HepG2 (cell line): ENCODE measurements at regions not wholly inside any gene's neighbourhood (a gene's known extent, or its start where the extent isn't known, plus 50 kb on each side); places are given as distances from the start of the nearest gene placed in this dataset.

Source experiments
- ATAC-seq: fragments of 200-7000 bp; cut with Tn5 transposase; 3 replicates; pipeline ENCODE4 v1.9.1; 2020; ENCODE audit warnings: mild to moderate bottlenecking, moderate library complexity
- BruUV-seq: library from RNA; stranded (reverse); fragments of 400-500 nt; replicated peaks from 2 replicates; lab custom pipeline; 2021; lab: Mats Ljungman, UMichigan
- CTCF ChIA-PET: fragments of 300-600 bp; formaldehyde crosslinking; extraction: SDS; loops from one replicate; lab custom pipeline; 2021; ENCODE audit warnings: low total read pairs, inconsistent platforms, low intra/inter-chr PET ratio; lab: Yijun Ruan, JAX
- POLR2A ChIA-PET: fragments of 350-600 bp; sonication (Branson Sonifier 250); formaldehyde crosslinking; loops from one replicate; lab custom pipeline; 2020; ENCODE audit warnings: antibody characterized with exemption, inconsistent platforms; lab: Yijun Ruan, JAX
- DNase-seq: peaks from one replicate; pipeline ENCODE4 v3.0.0-alpha.2; 2015; ENCODE audit warnings: low spot score
- FAIRE-seq: peaks from 3 replicates; lab custom pipeline; 2011; peaks lifted over from hg19 to GRCh38; lab: Jason Lieb, UNC
- H2AFZ ChIP-seq: one replicate; pipeline ENCODE4 v1.6.1; 2011; ENCODE audit warnings: low read length, inconsistent platforms
- H3K27ac ChIP-seq: fragments of 300-600 bp; 3 replicates; pipeline ENCODE4 v1.8.0; 2011; ENCODE audit warnings: mixed run types, mild to moderate bottlenecking, mixed read lengths, low read length, inconsistent platforms; ENCODE audit not compliant: insufficient read depth; ENCODE audit errors: extremely low read length
- H3K27me3 ChIP-seq, 2 experiments: fragments of 200-600 bp in 1 of 2; 2 replicates in 1 of 2; 3 replicates in 1 of 2; pipeline versions ENCODE4 v1.6.0 to v1.8.0; 2011; ENCODE audit warnings: low read length in 2 of 2, mild to moderate bottlenecking in 2 of 2, moderate library complexity in 2 of 2, inconsistent platforms in 1 of 2; ENCODE audit not compliant: insufficient read depth in 2 of 2, control insufficient read depth in 1 of 2
- H3K36me3 ChIP-seq, 2 experiments: fragments of 200-600 bp in 1 of 2; replicated peaks in 1 of 2; 2 replicates in 1 of 2; 3 replicates in 1 of 2; pipeline versions ENCODE4 v1.5.1 to v1.8.0; 2011; ENCODE audit warnings: low read length in 2 of 2, inconsistent platforms in 1 of 2; ENCODE audit not compliant: insufficient read depth in 2 of 2, control insufficient read depth in 1 of 2
- H3K4me1 ChIP-seq: 2 replicates; pipeline ENCODE4 v1.5.1; 2012; ENCODE audit warnings: low read length, inconsistent platforms; ENCODE audit not compliant: insufficient read depth
- H3K4me2 ChIP-seq: 2 replicates; pipeline ENCODE4 v1.6.0; 2011; ENCODE audit warnings: low read depth, low read length, inconsistent platforms
- H3K4me3 ChIP-seq, 3 experiments: fragments of 200-600 bp in 1 of 3; sonication (generic), shearing (Covaris generic) in 1 of 3; replicated peaks in 1 of 3; 2 replicates each; pipeline ENCODE4 v1.5.1; 2011 to 2016; ENCODE audit warnings: low read length in 3 of 3, inconsistent platforms in 2 of 3, low read depth in 2 of 3, mild to moderate bottlenecking in 2 of 3, control low read depth in 1 of 3, mixed read lengths in 1 of 3; ENCODE audit not compliant: insufficient read depth in 1 of 3
- H3K79me2 ChIP-seq: one replicate; pipeline ENCODE4 v1.6.1; 2011; ENCODE audit warnings: low read length, inconsistent platforms; ENCODE audit not compliant: insufficient read depth
- H3K9ac ChIP-seq: 2 replicates; pipeline ENCODE4 v1.6.0; 2011; ENCODE audit warnings: mild to moderate bottlenecking, low read depth, low read length, inconsistent platforms; ENCODE audit not compliant: insufficient read depth
- H3K9me3 ChIP-seq: 2 replicates; pipeline ENCODE4 v1.5.1; 2012; ENCODE audit warnings: mild to moderate bottlenecking, low read length
- H4K20me1 ChIP-seq: 2 replicates; pipeline ENCODE4 v1.6.0; 2011; ENCODE audit warnings: inconsistent platforms, mild to moderate bottlenecking, low read length, moderate library complexity; ENCODE audit not compliant: insufficient read depth
- BCL6 ChIP-seq: IDR thresholded peaks from 2 replicates; pipeline ENCODE4 v1.6.1; 2016; ENCODE audit warnings: missing genetic modification reagents, missing compliant biosample characterization
- FOXJ3 ChIP-seq: sonication (generic); formaldehyde crosslinking; IDR thresholded peaks from 2 replicates; pipeline ENCODE4 v1.4.0; 2020; ENCODE audit warnings: missing genetic modification reagents, mild to moderate bottlenecking, borderline replicate concordance
- RAD21 ChIP-seq: fragments of 450-650 bp; formaldehyde crosslinking; IDR thresholded peaks from 2 replicates; pipeline ENCODE4 v1.5.0; 2020; ENCODE audit warnings: mild to moderate bottlenecking
- REPIN1 ChIP-seq: sonication (generic); formaldehyde crosslinking; IDR thresholded peaks from 2 replicates; pipeline ENCODE4 v1.8.0; 2022; ENCODE audit warnings: missing genetic modification reagents, low read depth, mild to moderate bottlenecking, borderline replicate concordance
- SMC3 ChIP-seq: IDR thresholded peaks from 2 replicates; pipeline ENCODE4 v1.6.1; 2011; ENCODE audit warnings: low read length, improper control_type of control experiment
- STAG1 ChIP-seq: sonication (generic); formaldehyde crosslinking; IDR thresholded peaks from 2 replicates; pipeline ENCODE4 v1.4.0; 2020; ENCODE audit warnings: missing genetic modification reagents
- ZNF660 ChIP-seq: sonication (generic); formaldehyde crosslinking; IDR thresholded peaks from 2 replicates; pipeline ENCODE4 v1.5.1; 2020; ENCODE audit warnings: mild to moderate bottlenecking, low read depth, missing genetic modification reagents, borderline replicate concordance
- WGBS: methylation state at CpG from one replicate; pipeline ENCODE4 v1.1.6; 2017; ENCODE audit warnings: low lambda C conversion rate; 5-methylcytosine and 5-hydroxymethylcytosine counted together
- in situ Hi-C: cut with HindIII; loops from 2 replicates; pipeline ENCODE4 v1.10.0; 2017; ENCODE audit warnings: low pct_unique_long_range_greater_than_20kb; ENCODE audit not compliant: extremely low pct_ligation_motif_present
- intact Hi-C: fragments of 100-400 bp; cut with micrococcal nuclease; formaldehyde crosslinking; loops from one replicate; pipeline ENCODE4 v1.10.0; 2022; ENCODE audit not compliant: unreplicated experiment
- TF ChIP-seq, protein P1 (sequence below): IDR thresholded peaks from 2 replicates; pipeline ENCODE4 v1.6.1; 2012; ENCODE audit warnings: low read depth, low read length, improper control_type of control experiment
- TF ChIP-seq, protein P2 (sequence below): sonication (generic); formaldehyde crosslinking; conservative IDR thresholded peaks from 2 replicates; pipeline ENCODE4 v1.4.0; 2020; ENCODE audit warnings: missing genetic modification reagents
- TF ChIP-seq, protein P3 (sequence below): sonication (generic); formaldehyde crosslinking; IDR thresholded peaks from 2 replicates; pipeline ENCODE4 v1.5.0; 2020; ENCODE audit warnings: mild to moderate bottlenecking, missing genetic modification reagents, moderate library complexity

DNA sequence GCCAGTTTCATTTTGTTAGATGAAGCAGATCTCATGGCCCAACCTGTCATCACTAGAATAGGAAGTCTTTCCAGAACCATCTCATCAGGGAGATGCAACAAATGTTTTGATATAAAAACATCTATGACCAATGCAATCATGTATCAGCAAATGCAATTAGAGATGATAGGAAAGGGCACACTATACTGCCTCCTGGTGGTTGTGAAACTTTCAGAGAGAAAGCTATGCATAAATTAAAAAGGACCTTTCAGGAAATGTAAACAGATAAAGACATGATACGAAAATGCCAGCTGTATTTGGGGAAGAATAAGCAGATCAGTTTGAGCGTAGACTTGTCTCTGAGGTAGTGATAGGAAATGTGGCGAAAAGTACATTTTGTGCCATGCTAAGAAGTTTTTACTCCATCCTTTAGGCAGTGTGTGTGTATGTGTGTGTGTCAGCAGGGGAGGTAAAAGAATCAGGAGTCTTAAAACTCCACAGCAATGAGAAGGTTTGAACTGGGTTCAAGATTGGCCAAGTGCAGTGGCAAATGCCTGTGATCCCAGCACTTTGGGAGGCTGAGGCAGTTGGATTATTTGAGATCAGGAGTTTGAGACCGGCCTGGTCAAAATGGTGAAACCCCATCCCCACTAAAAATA is 479.3 kb downstream of the CPS1 start:
- H3K4me1 ChIP-seq, result no peaks in the 10 kb centered on the region
- POLR2A ChIA-PET, result no interaction called here
- H3K79me2 ChIP-seq, result no peaks in the 10 kb centered on the region
- H4K20me1 ChIP-seq, result no peaks in the 10 kb centered on the region
- H3K36me3 ChIP-seq, result no peaks in the 10 kb centered on the region
- in situ Hi-C loops (loop anchor here (10.0 to 25.0 kb wide), 2 partner anchors 141 to 373 kb away; no protein-coding TSS in a partner anchor), intact Hi-C loops (loop anchor here (1.0 to 10.0 kb wide), 3 partner anchors 140 to 591 kb away; no protein-coding TSS in a partner anchor)
- H3K27ac ChIP-seq, result no peak overlapping the region
- 23% methylated on average over 4 of the region's 4 CpGs for WGBS
- H3K9me3 ChIP-seq, result no peaks in the 10 kb centered on the region
- H3K9ac ChIP-seq, result no peak overlapping the region
- H3K4me3 ChIP-seq, result no peak overlapping the region
- peak; percentile 68 for ATAC-seq
- peak; percentile 47 for DNase-seq
- no peaks in the 10 kb centered on the region; a peak in 1 of 5 replicates for H3K27me3 ChIP-seq
- peak; percentile 60 for FAIRE-seq
- TF ChIP-seq, protein P1, sequence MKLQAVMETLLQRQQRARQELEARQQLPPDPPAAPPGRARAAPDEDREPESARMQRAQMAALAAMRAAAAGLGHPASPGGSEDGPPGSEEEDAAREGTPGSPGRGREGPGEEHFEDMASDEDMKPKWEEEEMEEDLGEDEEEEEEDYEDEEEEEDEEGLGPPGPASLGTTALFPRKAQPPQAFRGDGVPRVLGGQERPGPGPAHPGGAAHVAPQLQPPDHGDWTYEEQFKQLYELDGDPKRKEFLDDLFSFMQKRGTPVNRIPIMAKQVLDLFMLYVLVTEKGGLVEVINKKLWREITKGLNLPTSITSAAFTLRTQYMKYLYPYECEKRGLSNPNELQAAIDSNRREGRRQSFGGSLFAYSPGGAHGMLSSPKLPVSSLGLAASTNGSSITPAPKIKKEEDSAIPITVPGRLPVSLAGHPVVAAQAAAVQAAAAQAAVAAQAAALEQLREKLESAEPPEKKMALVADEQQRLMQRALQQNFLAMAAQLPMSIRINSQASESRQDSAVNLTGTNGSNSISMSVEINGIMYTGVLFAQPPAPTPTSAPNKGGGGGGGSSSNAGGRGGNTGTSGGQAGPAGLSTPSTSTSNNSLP, result peak; percentile 83
- TF ChIP-seq BCL6 (CRISPR knock-in tag) (peak; percentile 96), RAD21 (CRISPR knock-in tag) (peak; percentile 51; the same call in 1 of the 2 replicates), SMC3 (peak; percentile 89), REPIN1 (CRISPR knock-in tag) (0 out of 2 replicates have a peak, but pooled peaks have one; percentile 24), ZNF660 (CRISPR knock-in tag) (no peak), STAG1 (CRISPR knock-in tag) (peak; percentile 79), FOXJ3 (CRISPR knock-in tag) (peak; percentile 32; the same call in 1 of the 2 replicates)
- TF ChIP-seq, protein P2, sequence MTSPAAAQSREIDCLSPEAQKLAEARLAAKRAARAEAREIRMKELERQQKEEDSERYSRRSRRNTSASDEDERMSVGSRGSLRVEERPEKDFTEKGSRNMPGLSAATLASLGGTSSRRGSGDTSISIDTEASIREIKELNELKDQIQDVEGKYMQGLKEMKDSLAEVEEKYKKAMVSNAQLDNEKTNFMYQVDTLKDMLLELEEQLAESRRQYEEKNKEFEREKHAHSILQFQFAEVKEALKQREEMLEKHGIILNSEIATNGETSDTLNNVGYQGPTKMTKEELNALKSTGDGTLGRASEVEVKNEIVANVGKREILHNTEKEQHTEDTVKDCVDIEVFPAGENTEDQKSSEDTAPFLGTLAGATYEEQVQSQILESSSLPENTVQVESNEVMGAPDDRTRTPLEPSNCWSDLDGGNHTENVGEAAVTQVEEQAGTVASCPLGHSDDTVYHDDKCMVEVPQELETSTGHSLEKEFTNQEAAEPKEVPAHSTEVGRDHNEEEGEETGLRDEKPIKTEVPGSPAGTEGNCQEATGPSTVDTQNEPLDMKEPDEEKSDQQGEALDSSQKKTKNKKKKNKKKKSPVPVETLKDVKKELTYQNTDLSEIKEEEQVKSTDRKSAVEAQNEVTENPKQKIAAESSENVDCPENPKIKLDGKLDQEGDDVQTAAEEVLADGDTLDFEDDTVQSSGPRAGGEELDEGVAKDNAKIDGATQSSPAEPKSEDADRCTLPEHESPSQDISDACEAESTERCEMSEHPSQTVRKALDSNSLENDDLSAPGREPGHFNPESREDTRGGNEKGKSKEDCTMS, result no peak
- TF ChIP-seq, protein P3, sequence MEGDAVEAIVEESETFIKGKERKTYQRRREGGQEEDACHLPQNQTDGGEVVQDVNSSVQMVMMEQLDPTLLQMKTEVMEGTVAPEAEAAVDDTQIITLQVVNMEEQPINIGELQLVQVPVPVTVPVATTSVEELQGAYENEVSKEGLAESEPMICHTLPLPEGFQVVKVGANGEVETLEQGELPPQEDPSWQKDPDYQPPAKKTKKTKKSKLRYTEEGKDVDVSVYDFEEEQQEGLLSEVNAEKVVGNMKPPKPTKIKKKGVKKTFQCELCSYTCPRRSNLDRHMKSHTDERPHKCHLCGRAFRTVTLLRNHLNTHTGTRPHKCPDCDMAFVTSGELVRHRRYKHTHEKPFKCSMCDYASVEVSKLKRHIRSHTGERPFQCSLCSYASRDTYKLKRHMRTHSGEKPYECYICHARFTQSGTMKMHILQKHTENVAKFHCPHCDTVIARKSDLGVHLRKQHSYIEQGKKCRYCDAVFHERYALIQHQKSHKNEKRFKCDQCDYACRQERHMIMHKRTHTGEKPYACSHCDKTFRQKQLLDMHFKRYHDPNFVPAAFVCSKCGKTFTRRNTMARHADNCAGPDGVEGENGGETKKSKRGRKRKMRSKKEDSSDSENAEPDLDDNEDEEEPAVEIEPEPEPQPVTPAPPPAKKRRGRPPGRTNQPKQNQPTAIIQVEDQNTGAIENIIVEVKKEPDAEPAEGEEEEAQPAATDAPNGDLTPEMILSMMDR (CRISPR knock-in tag), result peak; percentile 71
- no peak overlapping the region for H3K4me2 ChIP-seq
- BruUV-seq, result no TSS peak
- CTCF ChIA-PET, result interaction anchor here (0.7 to 2.4 kb wide), 5 partner anchors 140 to 591 kb away, joined by 3 to 23 read pairs (median 6); no protein-coding TSS in a partner anchor
- no peak overlapping the region for H2AFZ ChIP-seq
